GM10266 (cell line): ENCODE measurements at regions not wholly inside any gene's neighbourhood (a gene's known extent, or its start where the extent isn't known, plus 50 kb on each side); places are given as distances from the start of the nearest gene placed in this dataset.
"Not testable (repeated sequence)": the region's sequence is repeated elsewhere in the genome, so short reads cannot be mapped to it uniquely, and the experiment has no call there.

Experiments used
- DNase-seq: peaks from one replicate; pipeline ENCODE4 v3.0.0; 2012; ENCODE audit errors: extremely low spot score
- CTCF ChIP-seq: IDR thresholded peaks from 2 replicates; pipeline ENCODE4 v1.5.1; 2012; ENCODE audit warnings: mild to moderate bottlenecking, low read depth; ENCODE audit not compliant: control insufficient read depth, insufficient read depth; ENCODE audit errors: missing control alignments

- no peak for TF ChIP-seq CTCF
Observed at GRCh38 chr12:114063435-114063834, 97.3 kb upstream of the RBM19 start.

DNA sequence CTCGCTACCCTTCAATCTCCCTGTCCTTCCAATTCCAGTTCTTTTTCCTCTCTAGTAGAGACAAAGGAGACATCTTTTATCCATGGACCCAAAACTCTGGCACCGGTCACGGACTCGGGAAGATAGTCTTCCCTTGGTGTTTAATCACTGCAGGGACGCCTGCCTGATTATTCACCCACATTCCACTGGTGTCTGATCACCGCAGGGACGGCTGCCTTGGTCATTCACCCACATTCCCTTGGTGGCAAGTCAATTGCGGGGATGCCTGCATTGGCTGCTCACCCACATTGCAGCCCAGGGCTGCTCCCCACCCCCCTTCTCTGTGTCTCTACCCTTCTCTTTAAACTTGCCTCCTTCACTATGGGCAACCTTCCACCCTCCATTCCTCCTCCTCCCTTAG, 90.2 kb upstream of the RBM19 start:
- DNase-seq = not testable (repeated sequence)

More at GRCh38 chr12:114063435-114063834, 97.3 kb upstream of the RBM19 start:
- no peak for DNase-seq

GRCh38 chr12:114054982-114055381, 88.9 kb upstream of the RBM19 start:
- no peak for TF ChIP-seq CTCF
- no peak for DNase-seq

DNA sequence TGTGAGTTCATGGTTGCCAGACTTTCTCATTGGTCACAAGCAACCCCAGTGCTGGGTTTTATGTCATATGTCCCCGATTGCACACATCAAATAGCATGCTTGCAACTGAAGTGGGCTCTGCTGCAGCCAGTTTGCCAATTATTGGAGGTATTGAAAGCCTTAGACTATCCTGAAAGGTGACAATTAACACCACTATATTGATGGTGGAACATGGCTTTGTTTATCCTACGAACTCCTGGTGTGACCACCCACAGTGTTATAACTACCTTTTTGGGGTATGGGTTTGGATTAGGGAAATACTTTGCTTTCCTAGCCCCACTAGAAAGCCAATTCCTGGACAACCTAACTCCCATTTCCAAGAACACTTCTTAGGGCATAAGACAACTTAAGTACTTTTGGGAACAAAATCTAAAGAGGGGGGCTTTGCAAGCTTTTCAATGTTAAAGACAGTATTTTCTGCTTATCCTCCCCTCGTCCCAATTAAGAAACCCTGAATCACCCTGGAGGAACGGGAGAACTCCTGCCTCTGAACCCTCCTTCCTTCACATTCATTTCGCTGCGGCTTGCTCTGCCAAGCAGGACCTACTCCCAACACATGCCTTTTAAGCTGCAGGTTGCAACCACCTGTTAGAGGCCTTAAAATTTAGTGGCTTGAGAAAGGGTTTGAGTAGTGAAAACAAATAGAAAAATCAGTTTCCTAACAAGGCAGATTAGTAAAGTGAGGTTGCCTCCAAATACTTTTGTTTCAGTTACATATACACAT, 80.3 kb upstream of the RBM19 start:
- TF ChIP-seq CTCF = no peak
- DNase-seq = no peak

- no peak for TF ChIP-seq CTCF
Observed at GRCh38 chr12:114045349-114045748, 79.2 kb upstream of the RBM19 start.

GRCh38 chr12:114041590-114041989, 75.5 kb upstream of the RBM19 start:
- no peak for DNase-seq

More at GRCh38 chr12:114045349-114045748, 79.2 kb upstream of the RBM19 start:
- no peak for DNase-seq

GRCh38 chr12:114041136-114041535, 75.0 kb upstream of the RBM19 start:
- DNase-seq = no peak
- TF ChIP-seq CTCF = no peak

More at GRCh38 chr12:114041590-114041989, 75.5 kb upstream of the RBM19 start:
- TF ChIP-seq CTCF = no peak

- no peak for DNase-seq
- no peak for TF ChIP-seq CTCF
Observed at GRCh38 chr12:114038962-114039361, 72.8 kb upstream of the RBM19 start.
